Neural cell (in vitro differentiated cells): ENCODE measurements at regions not wholly inside any gene's neighbourhood (a gene's known extent, or its start where the extent isn't known, plus 50 kb on each side); places are given as distances from the start of the nearest gene placed in this dataset.

Experiments
- EP300 ChIP-seq: fragments of 450-650 bp; conservative IDR thresholded peaks from 2 replicates; pipeline ENCODE4 v1.6.1; 2014; ENCODE audit warnings: antibody characterized with exemption, mild to moderate bottlenecking, moderate library complexity; ENCODE audit not compliant: poor library complexity, severe bottlenecking
- RAD21 ChIP-seq: fragments of 450-650 bp; conservative IDR thresholded peaks from 2 replicates; pipeline ENCODE4 v1.6.1; 2014; ENCODE audit warnings: antibody characterized with exemption, mild to moderate bottlenecking, moderate library complexity
- TF ChIP-seq, protein P1 (sequence below): fragments of 450-650 bp; IDR thresholded peaks from 2 replicates; pipeline ENCODE4 v1.5.1; 2014; ENCODE audit warnings: antibody characterized with exemption, mild to moderate bottlenecking, moderate library complexity; ENCODE audit not compliant: poor library complexity, severe bottlenecking

- TF ChIP-seq EP300 (no peak), RAD21 (no peak)
- TF ChIP-seq, protein P1, sequence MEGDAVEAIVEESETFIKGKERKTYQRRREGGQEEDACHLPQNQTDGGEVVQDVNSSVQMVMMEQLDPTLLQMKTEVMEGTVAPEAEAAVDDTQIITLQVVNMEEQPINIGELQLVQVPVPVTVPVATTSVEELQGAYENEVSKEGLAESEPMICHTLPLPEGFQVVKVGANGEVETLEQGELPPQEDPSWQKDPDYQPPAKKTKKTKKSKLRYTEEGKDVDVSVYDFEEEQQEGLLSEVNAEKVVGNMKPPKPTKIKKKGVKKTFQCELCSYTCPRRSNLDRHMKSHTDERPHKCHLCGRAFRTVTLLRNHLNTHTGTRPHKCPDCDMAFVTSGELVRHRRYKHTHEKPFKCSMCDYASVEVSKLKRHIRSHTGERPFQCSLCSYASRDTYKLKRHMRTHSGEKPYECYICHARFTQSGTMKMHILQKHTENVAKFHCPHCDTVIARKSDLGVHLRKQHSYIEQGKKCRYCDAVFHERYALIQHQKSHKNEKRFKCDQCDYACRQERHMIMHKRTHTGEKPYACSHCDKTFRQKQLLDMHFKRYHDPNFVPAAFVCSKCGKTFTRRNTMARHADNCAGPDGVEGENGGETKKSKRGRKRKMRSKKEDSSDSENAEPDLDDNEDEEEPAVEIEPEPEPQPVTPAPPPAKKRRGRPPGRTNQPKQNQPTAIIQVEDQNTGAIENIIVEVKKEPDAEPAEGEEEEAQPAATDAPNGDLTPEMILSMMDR, result no peak
Measured at GRCh38 chr13:61086087-61086486, 329.6 kb downstream of the PCDH20 start.
